ENCODE measurements at regions not wholly inside any gene's neighbourhood (a gene's known extent, or its start where the extent isn't known, plus 50 kb on each side); places are given as distances from the start of the nearest gene placed in this dataset.

GRCh38 chr4:18847249-18847890 is 825.8 kb upstream of the LCORL start:
- H3K9ac ChIP-seq (ENCODE audit: control insufficient read depth, insufficient read depth, low read length) = no peak overlapping the region
- TF ChIP-seq USF2 (IDR thresholded peaks at IDR 0.05; ENCODE audit: borderline replicate concordance, low read depth, low read length) (no peak), ELK1 (IDR thresholded peaks at IDR 0.05; ENCODE audit: low read depth, low read length) (no peak), TBL1XR1 (IDR thresholded peaks at IDR 0.05; ENCODE audit: low read depth, low read length) (no peak), ZNF217 (IDR thresholded peaks at IDR 0.05) (no peak), CBX5 (IDR thresholded peaks at IDR 0.05; ENCODE audit: low read depth) (no peak), POLR2A (IDR thresholded peaks at IDR 0.05; ENCODE audit: low read depth, low read length) (no peak), HDAC6 (IDR thresholded peaks at IDR 0.05; ENCODE audit: unreplicated experiment) (no peak), TCF12 (IDR thresholded peaks at IDR 0.05; ENCODE audit: low read depth, low read length) (no peak), RB1 (IDR thresholded peaks at IDR 0.05; ENCODE audit: borderline replicate concordance) (no peak), MLLT1 (IDR thresholded peaks at IDR 0.05) (no peak), CUX1 (IDR thresholded peaks at IDR 0.05; ENCODE audit: insufficient replicate concordance, low read depth, low read length) (no peak)
- DNase-seq (ENCODE audit: low read depth, low spot score) (no peak), FAIRE-seq (no peak), ATAC-seq (no peak)
- no peaks in the 10 kb centered on the region for H3K4me1 ChIP-seq (ENCODE audit: control insufficient read depth, insufficient read depth, low read length)
- no peak overlapping the region for H3K4me3 ChIP-seq
- no peaks in the 10 kb centered on the region for H3K79me2 ChIP-seq (ENCODE audit: control insufficient read depth, insufficient read depth, low read length)
- intact Hi-C loops (cut with micrococcal nuclease; ENCODE audit: unreplicated experiment) = no loop called here
- no TSS peak for BruUV-seq (replicated peaks)
- H3K27me3 ChIP-seq (replicated peaks in 1 of 2; ENCODE audit: control insufficient read depth in 2 of 2, insufficient read depth in 2 of 2, low read length in 1 of 2) = no peaks in the 10 kb centered on the region
- H3K36me3 ChIP-seq (ENCODE audit: control insufficient read depth in 2 of 2, insufficient read depth in 2 of 2, low read length in 1 of 2) = no peaks in the 10 kb centered on the region
- ChIA-PET CTCF (interaction anchor here (0.6 kb wide), 1 partner anchor 1164 kb away, joined by 3 read pairs; no protein-coding TSS in a partner anchor), POLR2A (no interaction called here), SMC1A (ENCODE audit: uncharacterized antibody, unreplicated experiment) (no interaction called here), RAD21 (ENCODE audit: unreplicated experiment) (no interaction called here)
- WGBS (ENCODE audit: insufficient coverage, insufficient replicate concordance, low lambda C conversion rate, missing lambda C conversion rate) = 25% methylated on average over 5 of the region's 5 CpGs
- H3K9me3 ChIP-seq (replicated peaks; ENCODE audit: control insufficient read depth, insufficient read depth, low read length) = 0 out of 3 replicates have a peak, but pooled peaks cover 2% of the 10 kb centered on the region
- H4K20me1 ChIP-seq (ENCODE audit: control insufficient read depth, insufficient read depth) = no peaks in the 10 kb centered on the region
- in situ Hi-C loops (cut with MboI) = no loop called here
- no peak overlapping the region for H2AFZ ChIP-seq (ENCODE audit: control insufficient read depth, low read depth, low read length)
- no peak overlapping the region for H3K27ac ChIP-seq (ENCODE audit: control insufficient read depth, insufficient read depth)
- no peak overlapping the region for H3K4me2 ChIP-seq (ENCODE audit: control insufficient read depth, insufficient read depth)

Measured in GM12878 (cell line).